ENCODE measurements at regions not wholly inside any gene's neighbourhood (a gene's known extent, or its start where the extent isn't known, plus 50 kb on each side); places are given as distances from the start of the nearest gene placed in this dataset.

GRCh38 chr5:116702776-116703175 is 128.2 kb upstream of the SEMA6A start:
- Histone ChIP-seq H3K9me2 (replicated peaks; ENCODE audit: control insufficient read depth, low read length) (no peaks in the 10 kb centered on the region), H3K9me3 (ENCODE audit: control insufficient read depth, insufficient read depth, low read length) (no peaks in the 10 kb centered on the region), H3K36me3 (ENCODE audit: control insufficient read depth, low read length) (no peaks in the 10 kb centered on the region), H3K4me3 (ENCODE audit: low read length) (no peak overlapping the region), H3K27me3 (ENCODE audit: control insufficient read depth, low read length) (no peaks in the 10 kb centered on the region), H3F3A (ENCODE audit: control insufficient read depth, insufficient read depth) (no peaks in the 10 kb centered on the region), H4K20me1 (ENCODE audit: control insufficient read depth, insufficient read depth, low read depth, low read length) (no peaks in the 10 kb centered on the region), H3K4me1 (ENCODE audit: control insufficient read depth, low read length) (peaks cover 9% of the 10 kb centered on the region), H3K79me2 (ENCODE audit: control insufficient read depth, low read length) (no peaks in the 10 kb centered on the region), H3K27ac (ENCODE audit: low read depth, low read length) (no peak overlapping the region), H3K4me2 (ENCODE audit: low read length) (no peak overlapping the region)
- no peak for TF ChIP-seq CTCF (IDR thresholded peaks at IDR 0.05; ENCODE audit: low read depth, low read length, poor library complexity, severe bottlenecking)
- no peak for TF ChIP-seq EZH2phosphoT487 (IDR thresholded peaks at IDR 0.05; ENCODE audit: borderline replicate concordance, low read length)

GRCh38 chr5:116699332-116699731 is 124.7 kb upstream of the SEMA6A start:
- H3K4me2 ChIP-seq (ENCODE audit: low read length) = 0 out of 2 replicates have a peak overlapping the region, but pooled peaks have one; percentile 5
- H3F3A ChIP-seq (ENCODE audit: control insufficient read depth, insufficient read depth) = no peaks in the 10 kb centered on the region
- no peak overlapping the region for H3K4me3 ChIP-seq (ENCODE audit: low read length)
- no peaks in the 10 kb centered on the region for H4K20me1 ChIP-seq (ENCODE audit: control insufficient read depth, insufficient read depth, low read depth, low read length)
- H3K4me1 ChIP-seq (ENCODE audit: control insufficient read depth, low read length) = peaks cover 9% of the 10 kb centered on the region
- no peak for TF ChIP-seq CTCF (IDR thresholded peaks at IDR 0.05; ENCODE audit: low read depth, low read length, poor library complexity, severe bottlenecking)
- no peak for TF ChIP-seq EZH2phosphoT487 (IDR thresholded peaks at IDR 0.05; ENCODE audit: borderline replicate concordance, low read length)
- no peaks in the 10 kb centered on the region for H3K9me3 ChIP-seq (ENCODE audit: control insufficient read depth, insufficient read depth, low read length)
- no peaks in the 10 kb centered on the region for H3K79me2 ChIP-seq (ENCODE audit: control insufficient read depth, low read length)
- no peaks in the 10 kb centered on the region for H3K27me3 ChIP-seq (ENCODE audit: control insufficient read depth, low read length)
- no peaks in the 10 kb centered on the region for H3K9me2 ChIP-seq (replicated peaks; ENCODE audit: control insufficient read depth, low read length)
- no peak overlapping the region for H3K27ac ChIP-seq (ENCODE audit: low read depth, low read length)
- no peaks in the 10 kb centered on the region for H3K36me3 ChIP-seq (ENCODE audit: control insufficient read depth, low read length)

GRCh38 chr5:116696366-116696765 is 121.7 kb upstream of the SEMA6A start:
- no peak overlapping the region for H3K4me3 ChIP-seq (ENCODE audit: low read length)
- H3K27ac ChIP-seq (ENCODE audit: low read depth, low read length) = no peak overlapping the region
- no peak for TF ChIP-seq CTCF (IDR thresholded peaks at IDR 0.05; ENCODE audit: low read depth, low read length, poor library complexity, severe bottlenecking)
- TF ChIP-seq EZH2phosphoT487 (IDR thresholded peaks at IDR 0.05; ENCODE audit: borderline replicate concordance, low read length) = no peak

GRCh38 chr5:116695681-116696080 is 121.1 kb upstream of the SEMA6A start:
- H3K9me3 ChIP-seq (ENCODE audit: control insufficient read depth, insufficient read depth, low read length) = no peaks in the 10 kb centered on the region
- H3K27ac ChIP-seq (ENCODE audit: low read depth, low read length) = no peak overlapping the region
- no peaks in the 10 kb centered on the region for H3K9me2 ChIP-seq (replicated peaks; ENCODE audit: control insufficient read depth, low read length)
- H3F3A ChIP-seq (ENCODE audit: control insufficient read depth, insufficient read depth) = no peaks in the 10 kb centered on the region
- no peak for TF ChIP-seq EZH2phosphoT487 (IDR thresholded peaks at IDR 0.05; ENCODE audit: borderline replicate concordance, low read length)
- TF ChIP-seq CTCF (IDR thresholded peaks at IDR 0.05; ENCODE audit: low read depth, low read length, poor library complexity, severe bottlenecking) = no peak
- peaks cover 9% of the 10 kb centered on the region for H3K4me1 ChIP-seq (ENCODE audit: control insufficient read depth, low read length)
- no peak overlapping the region for H3K4me2 ChIP-seq (ENCODE audit: low read length)
- H4K20me1 ChIP-seq (ENCODE audit: control insufficient read depth, insufficient read depth, low read depth, low read length) = no peaks in the 10 kb centered on the region
- H3K4me3 ChIP-seq (ENCODE audit: low read length) = no peak overlapping the region
- H3K36me3 ChIP-seq (ENCODE audit: control insufficient read depth, low read length) = no peaks in the 10 kb centered on the region
- no peaks in the 10 kb centered on the region for H3K79me2 ChIP-seq (ENCODE audit: control insufficient read depth, low read length)
- no peaks in the 10 kb centered on the region for H3K27me3 ChIP-seq (ENCODE audit: control insufficient read depth, low read length)

More at GRCh38 chr5:116696366-116696765, 121.7 kb upstream of the SEMA6A start:
- H3K4me2 ChIP-seq (ENCODE audit: low read length) = no peak overlapping the region
- H4K20me1 ChIP-seq (ENCODE audit: control insufficient read depth, insufficient read depth, low read depth, low read length) = no peaks in the 10 kb centered on the region
- H3K27me3 ChIP-seq (ENCODE audit: control insufficient read depth, low read length) = no peaks in the 10 kb centered on the region
- H3F3A ChIP-seq (ENCODE audit: control insufficient read depth, insufficient read depth) = no peaks in the 10 kb centered on the region
- H3K9me3 ChIP-seq (ENCODE audit: control insufficient read depth, insufficient read depth, low read length) = no peaks in the 10 kb centered on the region
- no peaks in the 10 kb centered on the region for H3K36me3 ChIP-seq (ENCODE audit: control insufficient read depth, low read length)
- H3K9me2 ChIP-seq (replicated peaks; ENCODE audit: control insufficient read depth, low read length) = no peaks in the 10 kb centered on the region
- no peaks in the 10 kb centered on the region for H3K79me2 ChIP-seq (ENCODE audit: control insufficient read depth, low read length)
- H3K4me1 ChIP-seq (ENCODE audit: control insufficient read depth, low read length) = peaks cover 9% of the 10 kb centered on the region
